ENCODE measurements at regions not wholly inside any gene's neighbourhood (a gene's known extent, or its start where the extent isn't known, plus 50 kb on each side); places are given as distances from the start of the nearest gene placed in this dataset.

DNA sequence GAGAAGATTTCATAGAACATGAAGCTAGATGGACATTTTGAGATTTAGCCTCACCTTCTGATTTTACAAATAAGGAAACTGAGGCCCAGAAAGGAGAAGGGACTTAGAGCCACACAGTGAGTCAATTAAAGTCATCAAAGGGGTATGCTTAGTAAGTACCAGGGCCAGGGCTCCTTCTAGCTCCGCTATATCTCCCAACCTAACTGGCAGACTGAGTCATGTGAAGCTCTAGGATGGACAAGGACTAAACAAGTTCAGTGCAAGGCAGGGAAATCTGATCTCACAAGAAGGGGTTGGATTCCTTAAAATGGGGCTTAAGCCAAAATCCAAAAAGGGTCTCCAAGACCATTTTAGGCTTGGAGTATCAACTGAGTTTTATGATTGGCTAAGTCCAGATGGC is 215.8 kb downstream of the PHLDA1 start:
- Histone ChIP-seq H4K20me1 (ENCODE audit: insufficient read depth, low read length) (no peaks in the 10 kb centered on the region), H2BK15ac (ENCODE audit: low read depth, low read length) (peak overlapping the region; percentile 25; the same call in 2 of the 3 replicates), H4K5ac (ENCODE audit: low read depth, low read length) (peak overlapping the region; percentile 92), H3K36me3 (ENCODE audit: control insufficient read depth, insufficient read depth, low read length) (no peaks in the 10 kb centered on the region), H2BK120ac (ENCODE audit: low read depth, low read length) (peak overlapping the region; percentile 58), H3K9me1 (ENCODE audit: insufficient read depth, low read length) (peaks cover 26% of the 10 kb centered on the region), H2BK5ac (ENCODE audit: low read depth, low read length, poor library complexity, severe bottlenecking) (peak overlapping the region; percentile 85), H3K27ac (ENCODE audit: insufficient read depth, low read length) (peak overlapping the region; percentile 79; the same call in 1 of the 2 replicates), H3K9me3 (ENCODE audit: control insufficient read depth, insufficient read depth, low read length) (no peaks in the 10 kb centered on the region), H3K56ac (ENCODE audit: extremely low read depth, insufficient read depth, low read length) (no peak overlapping the region; the same call in 1 of the 2 replicates), H3K14ac (replicated peaks; ENCODE audit: low read depth, low read length) (peak overlapping the region; percentile 69; the same call in 1 of the 2 replicates), H3K4me3 (ENCODE audit: insufficient read depth, low read depth, low read length) (no peak overlapping the region), H3K27me3 (ENCODE audit: control insufficient read depth, insufficient read depth, low read length) (no peaks in the 10 kb centered on the region), H3K4me1 (ENCODE audit: control insufficient read depth, insufficient read depth, low read length) (peaks cover 32% of the 10 kb centered on the region), H3K9ac (ENCODE audit: low read depth, low read length) (peak overlapping the region; percentile 7), H3K23ac (ENCODE audit: low read depth, low read length) (peak overlapping the region; percentile 14; the same call in 1 of the 2 replicates), H2BK20ac (ENCODE audit: low read depth, low read length) (peak overlapping the region; percentile 72), H2AK5ac (ENCODE audit: low read depth, low read length) (peak overlapping the region; percentile 64), H2AK9ac (replicated peaks; ENCODE audit: low read depth, low read length, poor library complexity) (no peak overlapping the region), H3K79me1 (ENCODE audit: low read depth in 1 of 2, low read length in 2 of 2) (peaks cover 4 to 8% of the 10 kb centered on the region in 2 experiments; a peak in 1 of 4 replicates), H4K8ac (ENCODE audit: low read depth in 2 of 2, low read length in 2 of 2) (peak overlapping the region; percentile 2 to 78; a peak in 3 of 4 replicates), H3K4ac (ENCODE audit: low read depth, low read length) (peak overlapping the region; percentile 77), H4K91ac (ENCODE audit: insufficient read depth, low read depth, low read length) (peak overlapping the region; percentile 68), H2AFZ (replicated peaks; ENCODE audit: low read length, poor library complexity) (no peak overlapping the region), H3K4me2 (ENCODE audit: low read depth, low read length) (peak overlapping the region; percentile 9; the same call in 1 of the 2 replicates), H3K18ac (ENCODE audit: low read depth, low read length) (peak overlapping the region; percentile 84)
- BruUV-seq (replicated peaks), result no TSS peak
- ChIA-PET POLR2A (ENCODE audit: unreplicated experiment) (no interaction called here), CTCF (interaction anchor here (0.6 to 1.2 kb wide), 3 partner anchors 64 to 289 kb away, joined by 3 to 7 read pairs (median 3); no protein-coding TSS in a partner anchor)
- intact Hi-C loops (cut with micrococcal nuclease), result loop anchor here (1.0 to 5.0 kb wide), 3 partner anchors 35 to 248 kb away; no protein-coding TSS in a partner anchor
- in situ Hi-C loops (cut with MboI; ENCODE audit: low sequenced_read_pairs), result loop anchor here (5.0 kb wide), 1 partner anchor 212 kb away; no protein-coding TSS in a partner anchor
- dilution Hi-C loops (cut with HindIII; ENCODE audit: low sequenced_read_pairs, unreplicated experiment), result no loop called here
- TF ChIP-seq RCOR1 (IDR thresholded peaks at IDR 0.05; ENCODE audit: insufficient replicate concordance, low read length) (no peak), POLR2A (IDR thresholded peaks at IDR 0.05; ENCODE audit: low read depth, low read length) (no peak), MAZ (IDR thresholded peaks at IDR 0.05; ENCODE audit: borderline replicate concordance, low read depth, low read length) (no peak), SMC3 (IDR thresholded peaks at IDR 0.05; ENCODE audit: low read depth, low read length) (no peak), MXI1 (IDR thresholded peaks at IDR 0.05; ENCODE audit: borderline replicate concordance, low read depth, low read length) (no peak)
- TF ChIP-seq, protein P1, sequence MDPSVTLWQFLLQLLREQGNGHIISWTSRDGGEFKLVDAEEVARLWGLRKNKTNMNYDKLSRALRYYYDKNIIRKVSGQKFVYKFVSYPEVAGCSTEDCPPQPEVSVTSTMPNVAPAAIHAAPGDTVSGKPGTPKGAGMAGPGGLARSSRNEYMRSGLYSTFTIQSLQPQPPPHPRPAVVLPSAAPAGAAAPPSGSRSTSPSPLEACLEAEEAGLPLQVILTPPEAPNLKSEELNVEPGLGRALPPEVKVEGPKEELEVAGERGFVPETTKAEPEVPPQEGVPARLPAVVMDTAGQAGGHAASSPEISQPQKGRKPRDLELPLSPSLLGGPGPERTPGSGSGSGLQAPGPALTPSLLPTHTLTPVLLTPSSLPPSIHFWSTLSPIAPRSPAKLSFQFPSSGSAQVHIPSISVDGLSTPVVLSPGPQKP (IDR thresholded peaks at IDR 0.05; ENCODE audit: borderline replicate concordance, low read depth, low read length), result no peak
- DNase-seq, result peak; percentile 62
- ATAC-seq (ENCODE audit: low read depth), result 0 out of 2 replicates have a peak, but pooled peaks have one; percentile 9
- no CpG with 5 or more reads among the region's 1 CpG for WGBS, 2 experiments (ENCODE audit: extremely low coverage in 2 of 2, insufficient read length in 1 of 2)
